H1 (cell line): ENCODE measurements at regions not wholly inside any gene's neighbourhood (a gene's known extent, or its start where the extent isn't known, plus 50 kb on each side); places are given as distances from the start of the nearest gene placed in this dataset.

Experiments used
- CBX5 ChIP-seq: fragments of 300-800, 300-1000 bp; sonication (generic); IDR thresholded peaks from 2 replicates; pipeline ENCODE4 v1.7.1; 2016; ENCODE audit warnings: antibody characterized with exemption, low read length, low read depth
- CHD1 ChIP-seq: IDR thresholded peaks from 2 replicates; pipeline ENCODE4 v1.6.1; 2012; ENCODE audit warnings: low read depth, low read length, improper control_type of control experiment
- EZH2 ChIP-seq: fragments of 200-600 bp; sonication (generic); IDR thresholded peaks from 2 replicates; pipeline ENCODE4 v1.7.1; 2012; ENCODE audit warnings: low read depth, mild to moderate bottlenecking, moderate library complexity, low read length, inconsistent platforms; ENCODE audit not compliant: severe bottlenecking
- GTF2F1 ChIP-seq: IDR thresholded peaks from 2 replicates; pipeline ENCODE4 v1.6.1; 2012; ENCODE audit warnings: low read depth, low read length, improper control_type of control experiment, borderline replicate concordance
- POLR2A ChIP-seq, 2 experiments: IDR thresholded peaks; 1 replicate in 1 of 2; 2 replicates in 1 of 2; pipeline ENCODE4 v1.6.1; 2011; ENCODE audit warnings: low read depth in 2 of 2, low read length in 2 of 2, mild to moderate bottlenecking in 2 of 2; ENCODE audit errors: control extremely low read depth in 1 of 2
- TEAD4 ChIP-seq: IDR thresholded peaks from 2 replicates; pipeline ENCODE4 v1.6.1; 2012; ENCODE audit warnings: low read depth, low read length, inconsistent platforms, mixed read lengths
- TF ChIP-seq, protein P1 (sequence below), 3 experiments: IDR thresholded peaks; 1 replicate in 2 of 3; 2 replicates in 1 of 3; pipeline versions ENCODE4 v1.5.1 to v1.6.1; 2011; ENCODE audit warnings: low read length in 3 of 3, mild to moderate bottlenecking in 3 of 3, inconsistent platforms in 2 of 3, low read depth in 1 of 3, moderate library complexity in 1 of 3; ENCODE audit not compliant: insufficient read depth in 1 of 3; ENCODE audit errors: control extremely low read depth in 1 of 3
- TF ChIP-seq, protein P2 (sequence below): IDR thresholded peaks from 2 replicates; pipeline ENCODE4 v1.6.1; 2012; ENCODE audit warnings: inconsistent platforms

DNA sequence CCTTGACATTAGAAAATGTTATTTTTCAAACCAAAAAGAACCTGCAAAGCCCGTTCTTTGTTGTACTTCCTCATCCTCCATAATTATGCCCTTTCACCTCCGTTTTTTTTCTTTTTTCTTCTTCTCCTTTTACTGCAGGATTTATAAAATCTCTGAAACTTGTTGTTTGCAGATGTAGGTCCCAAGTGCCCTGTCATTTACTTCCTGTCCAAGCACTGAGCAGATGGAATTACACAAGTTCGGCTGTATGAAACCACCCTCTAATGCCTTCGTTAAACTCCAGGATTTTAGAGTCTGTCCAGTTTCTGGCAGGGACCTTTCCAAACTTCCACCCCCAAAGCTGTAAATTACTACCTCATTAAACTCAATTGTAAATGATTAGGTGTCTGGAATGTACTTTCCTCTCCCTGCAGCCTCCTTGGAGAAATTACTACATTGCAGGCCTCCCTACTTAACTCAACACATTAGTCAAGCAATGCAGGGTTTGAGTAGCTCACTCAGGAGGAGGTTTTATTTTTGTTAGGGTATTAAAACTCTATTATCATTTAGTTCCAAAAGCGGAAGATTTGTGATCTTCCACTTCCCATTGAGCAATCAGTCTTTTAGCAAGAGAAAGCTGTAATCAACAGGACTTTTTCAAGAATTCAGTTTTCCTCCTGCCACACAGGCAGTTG, 125.6 kb upstream of the LPAR1 start:
- TF ChIP-seq, protein P1, sequence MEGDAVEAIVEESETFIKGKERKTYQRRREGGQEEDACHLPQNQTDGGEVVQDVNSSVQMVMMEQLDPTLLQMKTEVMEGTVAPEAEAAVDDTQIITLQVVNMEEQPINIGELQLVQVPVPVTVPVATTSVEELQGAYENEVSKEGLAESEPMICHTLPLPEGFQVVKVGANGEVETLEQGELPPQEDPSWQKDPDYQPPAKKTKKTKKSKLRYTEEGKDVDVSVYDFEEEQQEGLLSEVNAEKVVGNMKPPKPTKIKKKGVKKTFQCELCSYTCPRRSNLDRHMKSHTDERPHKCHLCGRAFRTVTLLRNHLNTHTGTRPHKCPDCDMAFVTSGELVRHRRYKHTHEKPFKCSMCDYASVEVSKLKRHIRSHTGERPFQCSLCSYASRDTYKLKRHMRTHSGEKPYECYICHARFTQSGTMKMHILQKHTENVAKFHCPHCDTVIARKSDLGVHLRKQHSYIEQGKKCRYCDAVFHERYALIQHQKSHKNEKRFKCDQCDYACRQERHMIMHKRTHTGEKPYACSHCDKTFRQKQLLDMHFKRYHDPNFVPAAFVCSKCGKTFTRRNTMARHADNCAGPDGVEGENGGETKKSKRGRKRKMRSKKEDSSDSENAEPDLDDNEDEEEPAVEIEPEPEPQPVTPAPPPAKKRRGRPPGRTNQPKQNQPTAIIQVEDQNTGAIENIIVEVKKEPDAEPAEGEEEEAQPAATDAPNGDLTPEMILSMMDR (IDR thresholded peaks at IDR 0.05; ENCODE audit: control extremely low read depth in 1 of 3, insufficient read depth in 1 of 3, low read depth in 1 of 3, low read length in 3 of 3): no peak
- no peak for TF ChIP-seq GTF2F1
- TF ChIP-seq, protein P2, sequence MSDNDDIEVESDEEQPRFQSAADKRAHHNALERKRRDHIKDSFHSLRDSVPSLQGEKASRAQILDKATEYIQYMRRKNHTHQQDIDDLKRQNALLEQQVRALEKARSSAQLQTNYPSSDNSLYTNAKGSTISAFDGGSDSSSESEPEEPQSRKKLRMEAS: no peak
- no peak for TF ChIP-seq CBX5
- TF ChIP-seq POLR2A (IDR thresholded peaks at IDR 0.05; ENCODE audit: control extremely low read depth in 1 of 2, low read depth in 2 of 2, low read length in 2 of 2): no peak
- no peak for TF ChIP-seq TEAD4
- TF ChIP-seq EZH2: no peak
- TF ChIP-seq CHD1: no peak
